ENCODE measurements at regions not wholly inside any gene's neighbourhood (a gene's known extent, or its start where the extent isn't known, plus 50 kb on each side); places are given as distances from the start of the nearest gene placed in this dataset.

DNA sequence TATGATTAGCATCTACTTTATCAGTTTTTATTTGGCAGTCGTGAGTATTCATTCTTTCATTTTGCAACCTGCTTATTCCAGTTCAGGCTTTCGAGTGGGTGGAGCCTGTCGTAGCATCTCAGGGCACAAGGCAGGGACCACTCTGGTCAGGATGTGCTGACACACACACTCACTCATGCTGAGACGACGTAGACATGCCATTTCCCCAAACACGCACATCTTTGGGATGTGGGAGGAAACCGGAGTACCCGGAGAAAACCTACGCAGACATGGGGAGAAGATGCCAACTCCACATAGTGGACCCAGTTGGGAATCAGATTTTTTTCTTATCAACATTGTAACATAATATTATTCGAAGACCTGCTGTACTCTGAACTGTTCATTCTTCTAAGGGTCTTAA is 756.5 kb upstream of the RBFOX1 start:
- DNase-seq (ENCODE audit: low read depth): no peak

DNA sequence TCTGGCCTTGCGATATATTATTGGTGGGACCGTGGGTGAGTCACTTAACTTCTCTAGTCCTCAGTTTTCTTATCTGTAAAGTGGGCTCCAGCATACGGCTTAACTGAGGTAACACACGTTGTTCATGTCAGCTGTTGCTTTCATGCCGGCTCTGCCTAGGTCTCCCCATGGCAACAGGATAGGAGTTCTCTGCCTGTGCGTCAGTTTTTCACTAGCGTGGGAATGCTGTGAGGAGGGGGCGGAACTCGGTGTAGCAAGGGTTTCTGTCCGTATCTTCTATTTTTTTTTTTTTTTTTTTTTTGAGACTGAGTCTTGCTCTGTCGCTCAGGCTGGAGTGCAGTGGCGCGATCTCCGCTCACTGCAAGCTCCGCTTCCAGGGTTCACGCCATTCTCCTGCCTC is 758.5 kb upstream of the RBFOX1 start:
- DNase-seq (ENCODE audit: low read depth): no peak

DNA sequence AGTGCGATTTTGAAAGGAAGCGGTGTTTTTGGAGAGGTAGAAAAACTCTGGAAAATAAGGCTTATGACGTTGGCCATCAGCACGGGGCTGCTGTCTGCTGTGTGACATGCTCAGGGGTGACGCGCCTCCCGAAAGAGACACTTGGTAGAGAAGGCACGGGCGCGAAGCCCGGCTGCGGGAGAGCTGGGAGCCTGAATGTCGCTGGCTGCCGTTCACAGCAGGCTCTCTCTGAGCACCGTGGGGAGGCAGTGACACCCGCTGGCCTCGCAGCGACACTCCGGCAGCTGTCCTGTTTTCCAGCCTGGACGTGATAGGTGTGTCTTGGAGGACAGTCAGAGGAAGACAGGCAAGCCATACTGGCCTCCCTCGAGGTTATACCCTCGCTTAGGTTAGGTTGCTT is 759.1 kb upstream of the RBFOX1 start:
- no peak for DNase-seq (ENCODE audit: low read depth)

DNA sequence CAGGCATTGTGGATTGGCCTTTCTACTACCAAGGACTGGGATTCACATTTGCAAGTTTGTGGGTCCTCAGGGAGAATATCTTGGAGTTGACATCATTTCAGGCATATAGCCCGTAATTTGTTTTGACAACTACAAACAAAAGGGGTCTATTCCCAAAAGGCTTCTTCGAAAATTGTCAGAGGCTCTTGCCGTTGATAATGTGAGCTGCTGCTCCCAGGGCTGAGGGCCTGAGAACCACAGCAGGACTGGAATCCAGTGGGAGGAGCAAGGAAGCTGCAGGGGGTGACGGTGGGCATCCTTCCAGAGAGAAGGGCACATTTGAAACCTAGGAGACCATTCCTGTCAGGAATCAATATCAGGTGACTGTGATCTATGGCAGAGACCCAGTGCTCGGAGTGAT is 761.6 kb upstream of the RBFOX1 start:
- no peak for DNase-seq (ENCODE audit: low read depth)

DNA sequence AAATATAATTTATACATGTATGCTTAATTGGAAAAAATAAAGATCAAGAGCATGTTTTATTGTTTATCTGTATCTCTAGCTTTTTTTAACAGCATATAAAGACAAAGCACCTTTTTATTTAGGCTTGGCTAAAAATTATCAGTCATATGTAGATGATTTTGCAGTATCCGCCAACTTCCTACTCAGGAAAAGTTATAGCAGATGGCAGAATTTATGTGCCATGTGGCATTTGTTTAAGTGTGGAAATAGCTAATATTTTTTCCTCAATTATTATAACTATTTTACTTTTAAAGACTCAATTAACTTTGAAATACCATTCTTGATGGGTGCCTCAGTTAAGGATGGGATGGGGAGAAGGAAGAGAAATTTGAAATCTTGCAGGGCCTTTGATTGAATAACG is 762.1 kb upstream of the RBFOX1 start:
- DNase-seq (ENCODE audit: low read depth): no peak

DNA sequence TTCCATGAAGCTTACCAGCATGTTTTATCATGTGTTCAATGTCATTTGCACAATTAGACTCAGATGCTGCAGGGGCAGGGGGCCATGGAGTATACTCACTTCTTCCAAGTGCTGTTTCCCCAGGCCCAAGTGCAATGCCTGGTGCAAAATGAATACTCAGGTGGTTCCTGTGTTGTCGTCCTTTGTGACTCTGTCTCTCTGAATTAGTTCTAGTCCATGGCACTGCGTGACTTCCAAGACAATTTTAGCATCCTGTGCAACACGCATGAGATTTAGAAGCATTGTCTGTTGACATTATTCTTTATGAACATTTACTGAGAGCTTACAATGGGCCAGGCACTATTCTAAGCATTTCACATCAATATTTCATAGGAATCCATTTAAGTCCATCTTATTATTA is 769.7 kb upstream of the RBFOX1 start:
- DNase-seq (ENCODE audit: low read depth): no peak

DNA sequence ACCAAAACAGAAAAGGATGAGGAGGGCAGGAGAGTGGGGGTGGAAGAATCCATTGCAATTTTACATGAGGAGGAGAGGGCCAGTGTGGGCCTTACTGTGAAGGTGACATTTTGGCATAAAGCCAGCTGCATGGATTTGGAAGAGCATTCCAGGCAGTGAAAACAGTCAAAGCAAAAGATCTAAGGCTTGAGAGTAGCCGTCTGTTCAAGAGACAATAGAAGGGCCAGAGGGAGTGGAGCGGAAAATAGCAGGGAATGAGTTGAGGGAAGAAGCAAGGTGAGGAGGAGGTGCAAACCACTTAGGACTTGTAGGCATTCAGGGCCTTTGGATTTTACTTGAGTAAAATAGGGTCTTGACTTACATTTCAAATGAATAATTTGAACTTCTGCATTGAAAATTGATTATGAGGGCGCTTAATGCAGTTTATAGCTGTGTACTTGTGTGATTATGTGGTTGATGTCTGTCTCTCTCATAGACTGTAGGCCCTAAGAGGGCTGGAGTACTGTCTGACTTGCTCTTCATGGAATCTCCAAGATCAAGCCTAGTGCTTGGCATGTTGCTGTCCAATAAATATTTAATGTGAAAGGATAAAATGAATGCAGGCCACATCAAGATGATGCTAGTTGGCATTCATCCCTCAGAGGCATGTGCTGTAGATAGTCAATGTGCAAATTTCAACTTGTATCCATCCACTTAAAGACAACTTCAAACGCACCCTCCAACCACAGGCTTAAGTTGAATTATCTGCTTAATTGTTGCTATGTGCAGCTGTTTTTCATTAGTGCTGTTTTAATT is 772.1 kb upstream of the RBFOX1 start:
- no peak for DNase-seq (ENCODE audit: low read depth)

DNA sequence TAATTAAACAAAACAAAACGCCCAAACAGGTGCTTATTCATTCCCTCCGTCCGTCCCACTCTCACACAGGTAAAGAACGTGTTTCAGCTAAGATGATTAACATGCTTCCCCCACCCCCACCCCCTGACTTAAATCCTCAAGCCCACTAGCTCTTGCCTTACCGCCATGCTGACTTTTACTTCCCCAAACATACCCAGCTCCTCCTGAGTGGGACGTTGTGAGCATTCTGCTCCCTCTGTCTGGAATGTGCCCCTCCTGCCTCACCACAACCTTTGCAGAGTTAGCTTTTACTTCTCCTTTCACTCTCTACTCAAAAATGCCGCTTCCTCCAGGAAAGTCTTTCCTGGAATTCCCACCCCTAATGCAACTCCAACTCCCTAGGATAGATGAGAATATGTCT is 774.0 kb upstream of the RBFOX1 start:
- no peak for DNase-seq (ENCODE audit: low read depth)

DNA sequence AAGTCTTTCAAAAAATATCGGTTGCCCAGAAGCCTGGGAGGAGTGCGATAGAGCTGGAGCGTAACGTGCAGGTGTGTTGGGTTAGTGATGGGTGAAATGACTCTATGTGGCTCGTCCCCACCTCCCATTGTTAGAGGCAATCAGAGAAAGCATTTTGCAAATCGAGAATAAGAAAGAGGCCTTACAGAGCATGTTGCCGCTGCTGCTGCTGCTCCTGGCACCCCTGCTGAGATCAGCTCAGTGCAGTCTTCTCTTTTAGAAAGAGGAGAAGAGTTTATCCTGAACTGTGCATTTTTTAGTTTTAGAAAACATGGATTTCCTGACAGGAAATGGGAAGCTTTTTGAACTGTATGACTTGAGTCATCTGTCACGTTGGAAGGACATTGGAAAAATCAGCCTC is 774.5 kb upstream of the RBFOX1 start:
- DNase-seq (ENCODE audit: low read depth): no peak

DNA sequence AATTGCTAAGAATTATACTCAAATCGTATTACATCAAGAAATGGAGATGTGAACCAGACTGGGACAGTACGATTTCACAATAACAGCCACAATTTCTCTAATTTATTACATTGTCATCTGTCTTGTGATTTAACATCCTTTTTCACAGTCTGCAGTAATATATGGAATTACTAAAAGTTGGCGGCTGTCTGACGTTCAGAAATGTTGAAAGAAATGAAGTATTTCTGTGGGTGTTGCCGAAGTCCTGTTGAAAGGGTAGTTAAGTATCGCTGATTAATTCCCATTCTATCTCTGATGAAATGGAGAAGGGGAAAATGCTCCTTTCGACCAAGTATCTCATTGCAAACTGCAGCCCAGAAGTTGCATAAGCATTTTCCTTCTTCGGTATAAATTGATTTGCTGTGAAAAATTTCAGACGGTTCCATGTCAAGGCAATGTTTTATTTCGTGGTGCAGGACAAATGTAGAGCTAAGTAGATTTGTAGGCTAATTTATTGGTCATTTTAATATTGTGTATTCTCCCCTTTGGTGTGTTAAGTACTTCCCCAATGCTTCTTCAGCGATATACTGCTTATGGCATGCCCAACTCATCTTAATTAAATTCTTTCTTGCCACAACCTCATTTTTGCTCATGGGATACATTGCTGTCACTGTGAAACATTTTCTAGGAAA is 775.2 kb upstream of the RBFOX1 start:
- no peak for DNase-seq (ENCODE audit: low read depth)

DNA sequence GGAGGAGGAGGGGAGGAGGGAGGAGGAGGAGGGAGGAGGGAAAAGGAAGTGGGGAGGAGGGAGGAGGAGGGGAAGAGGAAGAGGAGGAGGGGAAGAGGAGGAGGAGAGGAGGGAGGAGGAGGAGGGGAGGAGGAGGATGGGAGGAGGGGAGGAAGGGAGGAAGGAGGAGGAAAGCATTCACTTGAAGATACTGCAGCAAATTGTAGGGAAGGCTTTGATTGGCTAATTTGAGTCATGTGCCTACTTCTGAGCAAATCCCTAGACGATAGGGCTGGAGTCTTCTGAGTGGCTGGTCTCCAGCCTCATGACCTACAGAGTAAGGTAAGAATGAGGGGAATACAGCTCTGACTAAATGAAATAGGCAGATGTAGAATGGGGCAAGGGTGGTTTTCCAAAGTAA is 783.2 kb upstream of the RBFOX1 start:
- DNase-seq (ENCODE audit: low read depth): no peak

DNA sequence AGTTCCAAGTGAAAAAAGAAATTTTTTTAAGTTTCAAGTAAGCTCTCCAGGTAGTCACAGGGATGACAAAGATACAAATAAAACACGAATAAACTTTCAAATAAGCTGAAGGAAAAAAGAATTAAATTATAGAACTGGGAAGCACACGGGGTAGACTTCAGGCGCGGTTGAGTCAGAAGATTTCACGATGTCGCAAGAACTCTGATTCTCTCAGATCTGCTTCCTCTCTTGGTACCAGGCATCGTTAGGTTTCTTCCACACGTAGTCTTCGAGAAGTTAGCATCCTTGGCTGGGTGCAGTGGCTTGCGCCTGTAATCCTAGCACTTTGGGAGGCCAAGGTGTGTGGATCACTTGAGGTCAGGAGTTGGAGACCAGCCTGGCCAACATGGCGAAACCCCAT is 784.1 kb upstream of the RBFOX1 start:
- no peak for DNase-seq (ENCODE audit: low read depth)

DNA sequence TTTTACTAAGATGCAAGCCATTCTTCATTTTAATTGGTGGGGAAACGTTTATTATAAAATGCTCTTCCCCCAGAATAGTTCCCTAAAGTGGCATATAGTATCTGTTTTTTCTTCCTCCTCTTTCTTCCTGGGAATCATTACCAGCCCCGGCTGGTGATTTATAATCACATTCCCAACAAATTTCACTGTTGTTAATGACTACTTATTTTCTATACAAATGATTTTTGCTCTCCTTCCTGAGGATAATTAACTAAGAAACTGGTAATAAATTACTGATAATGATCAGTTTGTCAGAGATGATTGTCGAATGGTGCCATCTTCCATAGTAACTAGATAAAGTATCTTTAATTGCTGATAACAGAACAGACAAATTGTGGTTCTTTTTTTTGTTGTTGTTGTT is 785.5 kb upstream of the RBFOX1 start:
- DNase-seq (ENCODE audit: low read depth): no peak

DNA sequence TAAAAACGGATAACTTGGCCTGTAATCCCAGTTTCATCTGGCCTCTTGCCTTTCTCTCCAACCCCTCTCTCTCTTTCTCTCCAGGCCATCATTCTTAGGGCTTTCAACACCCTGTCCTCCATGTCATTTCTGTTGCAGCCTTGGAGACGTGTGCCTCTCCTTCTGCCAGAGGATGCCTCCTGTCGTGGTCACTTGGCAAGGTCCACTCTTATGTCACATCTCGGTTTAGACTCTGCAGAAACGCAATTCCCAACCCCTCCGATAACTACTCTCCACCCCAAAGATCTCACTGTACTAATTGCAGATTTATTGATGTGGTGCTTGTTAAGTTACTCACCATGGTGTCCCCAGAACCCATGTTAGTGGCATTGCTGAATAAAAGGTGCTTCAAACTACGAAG is 787.3 kb upstream of the RBFOX1 start:
- no peak for DNase-seq (ENCODE audit: low read depth)

DNA sequence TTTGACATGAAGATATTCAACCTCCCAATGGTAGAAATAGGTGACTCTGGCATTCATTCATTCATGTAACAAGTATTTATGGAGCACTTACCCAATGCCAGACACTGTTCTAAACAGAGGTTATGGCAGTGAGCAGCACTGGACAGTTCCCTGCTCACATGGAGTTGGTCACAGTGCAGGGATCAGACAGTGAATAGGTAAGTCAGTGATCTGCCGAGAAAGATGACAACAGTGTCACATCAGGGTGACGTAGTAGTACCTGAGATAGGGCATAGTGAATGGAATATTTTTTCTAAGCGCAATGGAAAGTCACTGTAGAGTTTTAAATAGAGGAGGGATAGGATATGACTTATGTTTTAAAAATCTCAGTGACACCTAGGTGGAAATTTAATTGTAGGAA is 791.4 kb upstream of the RBFOX1 start:
- no peak for DNase-seq (ENCODE audit: low read depth)

DNA sequence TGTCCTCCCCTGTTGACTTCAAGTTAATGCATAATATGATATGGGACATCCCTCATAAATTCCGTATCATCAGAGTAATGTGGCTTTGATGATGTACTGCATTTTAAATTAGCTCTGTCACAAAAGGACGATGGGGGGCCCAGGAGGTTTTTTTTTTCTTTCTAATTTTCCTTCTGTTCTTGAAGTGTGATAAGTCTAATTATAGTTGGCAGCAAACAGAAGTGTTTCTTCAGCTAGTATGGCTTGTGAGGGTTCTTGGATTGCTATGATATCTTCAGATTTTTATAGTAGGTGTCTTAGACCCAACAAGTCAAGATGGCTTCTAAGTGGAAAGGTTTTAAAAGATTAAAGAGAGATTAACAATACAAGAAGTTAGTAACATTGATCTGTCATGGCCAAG is 796.2 kb upstream of the RBFOX1 start:
- no peak for DNase-seq (ENCODE audit: low read depth)

DNA sequence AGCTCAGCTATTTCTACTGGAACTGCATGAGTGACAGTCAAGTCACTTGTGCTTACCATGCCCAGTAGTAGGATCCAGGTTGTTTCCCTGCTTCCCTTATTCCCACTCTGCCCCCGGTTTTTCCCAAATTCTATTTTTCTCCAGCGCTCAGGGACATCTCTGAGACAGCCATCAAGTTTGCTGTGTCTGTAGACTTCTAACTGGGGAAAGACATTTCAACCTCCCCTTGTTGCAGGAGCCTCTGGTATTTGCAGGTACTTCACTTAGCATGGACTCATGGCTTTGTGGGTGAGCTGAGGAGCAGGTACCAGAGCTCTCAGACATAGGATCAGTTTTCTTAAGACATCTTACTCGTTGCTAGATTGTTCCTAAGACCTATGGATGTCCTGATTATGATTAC is 801.6 kb upstream of the RBFOX1 start:
- no peak for DNase-seq (ENCODE audit: low read depth)

DNA sequence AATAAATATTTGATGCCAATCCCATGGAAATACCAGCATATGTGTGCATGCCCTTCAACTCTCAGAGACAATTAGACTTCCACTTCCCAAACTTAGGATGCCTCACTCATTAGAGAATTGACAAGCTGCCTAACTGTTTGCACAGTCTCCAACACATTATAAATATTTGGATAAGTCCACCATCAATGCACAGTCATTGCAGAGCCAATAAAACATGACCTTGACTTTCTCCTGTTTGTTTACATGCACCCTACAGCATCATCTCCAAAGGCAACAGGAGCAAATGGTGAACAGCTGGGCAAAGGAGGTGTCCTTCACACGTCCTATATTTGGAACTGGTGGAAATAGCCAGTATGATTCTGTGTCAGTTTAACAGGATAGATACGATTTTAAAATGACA is 804.4 kb upstream of the RBFOX1 start:
- no peak for DNase-seq (ENCODE audit: low read depth)

DNA sequence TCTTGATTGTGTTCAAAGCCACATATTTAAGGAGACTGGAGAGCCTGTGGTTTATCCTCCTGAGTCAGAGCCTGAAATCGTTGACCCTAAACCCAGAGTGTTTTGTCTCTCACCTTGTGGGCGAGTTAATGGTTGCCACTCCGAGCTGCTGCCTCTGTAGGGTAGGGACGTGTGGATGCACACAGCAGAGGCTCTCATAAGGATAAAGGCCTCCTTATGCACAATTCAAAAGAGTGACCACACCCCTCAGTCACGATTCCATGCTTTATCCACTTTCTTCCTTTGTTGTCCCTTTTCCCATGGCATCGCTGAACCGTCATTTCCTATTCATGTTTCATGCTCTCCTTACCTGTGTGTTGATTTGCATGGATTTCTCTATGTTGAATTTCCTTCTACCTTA is 805.0 kb upstream of the RBFOX1 start:
- no peak for DNase-seq (ENCODE audit: low read depth)

DNA sequence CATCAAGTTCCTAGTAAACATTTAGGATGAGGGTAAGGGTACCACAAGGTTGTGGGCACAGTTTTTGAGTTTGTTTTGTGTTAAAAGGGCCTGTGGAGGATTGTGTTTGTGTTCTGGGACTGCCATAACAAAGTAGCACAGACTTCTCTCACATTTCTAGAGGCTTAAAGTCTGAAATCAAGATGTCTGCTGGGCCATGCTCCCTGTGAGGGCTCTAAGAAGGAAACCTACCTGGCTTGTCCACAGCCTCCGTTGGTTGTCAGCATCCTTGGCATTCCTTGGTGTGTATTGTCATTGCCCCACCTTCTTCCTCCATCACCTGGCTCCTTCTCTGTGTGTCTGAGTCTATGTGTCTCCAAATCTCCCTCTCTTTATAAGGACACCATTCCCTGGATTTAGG is 808.1 kb upstream of the RBFOX1 start:
- DNase-seq (ENCODE audit: low read depth): no peak

DNA sequence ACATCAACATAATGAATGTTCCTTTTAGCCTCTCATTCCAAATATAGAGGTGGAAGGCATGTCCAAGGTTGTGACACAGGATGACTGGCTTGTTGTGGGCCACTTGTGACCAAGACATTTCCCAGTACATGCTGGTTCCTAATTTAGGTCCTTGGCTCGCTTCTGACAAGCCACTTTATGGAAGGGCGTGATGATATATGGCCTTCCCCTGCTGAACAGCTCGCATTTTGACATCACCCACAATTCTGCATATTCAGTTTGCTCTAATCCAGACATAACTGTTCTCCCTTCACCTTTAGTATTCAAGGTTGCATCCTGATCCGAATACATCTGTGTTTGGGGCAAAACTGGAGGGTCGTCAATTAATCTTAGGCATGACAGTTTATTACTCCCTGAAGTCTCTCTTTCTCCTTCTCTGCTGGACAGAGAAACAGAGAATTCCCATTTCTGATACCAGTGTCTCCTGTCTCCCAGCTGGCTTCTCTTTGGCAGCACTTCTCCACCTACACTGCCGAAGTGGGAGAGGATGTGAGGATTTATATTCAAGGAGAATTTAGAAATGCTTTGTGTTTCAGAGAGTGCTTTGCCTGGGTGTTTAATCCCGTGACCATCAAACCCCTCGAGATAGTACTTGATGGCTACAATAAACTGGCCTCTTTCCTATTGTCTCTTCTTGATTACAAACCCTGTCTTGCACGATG is 815.5 kb upstream of the RBFOX1 start:
- DNase-seq (ENCODE audit: low read depth): no peak

DNA sequence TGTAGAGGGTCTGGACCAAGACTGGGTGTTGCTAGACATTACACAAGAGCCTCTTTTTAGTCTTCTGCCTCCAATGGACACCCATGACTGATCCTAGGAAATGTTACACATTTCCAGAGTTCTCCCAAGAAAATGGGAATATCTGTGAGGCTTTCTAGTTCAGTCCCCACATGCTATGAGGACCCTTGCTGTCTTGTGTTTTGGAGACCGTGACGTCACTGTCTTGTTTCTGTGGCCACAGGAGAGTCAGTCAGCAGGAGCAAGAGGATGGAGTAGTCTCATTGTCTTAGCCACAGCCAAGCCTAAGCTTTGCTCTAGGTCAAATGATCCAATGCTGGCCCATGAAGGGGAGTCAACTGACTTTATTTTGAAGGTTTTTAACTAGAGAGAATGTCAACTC is 820.1 kb upstream of the RBFOX1 start:
- no peak for DNase-seq (ENCODE audit: low read depth)

DNA sequence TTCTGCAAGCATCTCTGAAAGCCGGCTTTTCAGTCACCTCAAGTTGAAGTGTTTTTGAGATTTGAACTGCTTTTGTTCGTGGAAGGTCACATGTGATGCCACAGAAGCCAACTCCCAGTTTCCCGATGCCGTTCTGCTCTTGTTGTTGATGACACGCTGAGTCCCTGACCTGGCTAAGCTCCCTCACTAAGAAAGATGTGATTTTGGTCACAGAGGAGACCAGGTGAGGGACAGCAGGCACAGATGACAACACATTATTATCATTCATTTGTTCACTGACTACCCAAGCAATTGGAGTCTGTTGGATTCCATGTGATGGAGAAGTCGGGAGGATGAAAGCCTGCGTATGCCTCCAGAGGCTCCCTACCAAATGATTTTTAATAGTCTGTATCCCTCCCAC is 822.4 kb upstream of the RBFOX1 start:
- no peak for DNase-seq (ENCODE audit: low read depth)

DNA sequence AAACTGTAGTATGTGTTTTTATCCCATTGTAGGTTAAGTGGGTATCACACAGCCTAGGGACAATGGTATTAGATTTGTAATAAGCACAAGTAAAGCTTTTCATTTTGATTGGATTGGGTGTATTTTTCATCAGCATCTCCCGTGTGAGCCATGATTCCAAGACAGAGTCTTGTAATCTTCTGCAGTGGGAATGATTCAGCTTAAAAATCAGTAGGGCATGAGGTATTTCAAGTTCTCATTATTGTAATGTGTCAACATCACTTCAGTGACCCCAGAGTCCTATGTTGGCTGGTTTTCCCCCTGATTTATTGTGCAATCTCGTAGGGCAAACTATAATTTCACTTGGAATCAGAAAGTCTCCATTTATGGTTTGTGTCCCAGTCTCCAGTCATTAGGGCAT is 833.2 kb upstream of the RBFOX1 start:
- DNase-seq (ENCODE audit: low read depth): no peak

All from non-pigmented ciliary epithelial cell (primary cell).